IPS-20b (cell line): ENCODE measurements at regions not wholly inside any gene's neighbourhood (a gene's known extent, or its start where the extent isn't known, plus 50 kb on each side); places are given as distances from the start of the nearest gene placed in this dataset.

ENCODE experiments used
- H3K27ac ChIP-seq: one replicate; pipeline ENCODE4 v1.5.1; 2013; ENCODE audit warnings: low read length
- H3K27me3 ChIP-seq: 2 replicates; pipeline ENCODE4 v1.6.1; 2013; ENCODE audit warnings: mild to moderate bottlenecking, low read length, inconsistent platforms; ENCODE audit not compliant: insufficient read depth
- H3K36me3 ChIP-seq: 2 replicates; pipeline ENCODE4 v1.6.1; 2013; ENCODE audit warnings: low read depth, mild to moderate bottlenecking, inconsistent platforms, low read length, moderate library complexity; ENCODE audit not compliant: insufficient read depth
- H3K4me1 ChIP-seq: 2 replicates; pipeline ENCODE4 v1.6.1; 2013; ENCODE audit warnings: mild to moderate bottlenecking, control low read depth, inconsistent platforms, low read length, moderate library complexity; ENCODE audit not compliant: insufficient read depth
- H3K4me3 ChIP-seq: 2 replicates; pipeline ENCODE4 v1.5.1; 2013; ENCODE audit warnings: mild to moderate bottlenecking, low read length, inconsistent platforms
- H3K9ac ChIP-seq: 2 replicates; pipeline ENCODE4 v1.6.1; 2013; ENCODE audit warnings: low read depth, mild to moderate bottlenecking, inconsistent platforms, low read length, moderate library complexity
- H3K9me3 ChIP-seq: 2 replicates; pipeline ENCODE4 v1.6.1; 2013; ENCODE audit warnings: mild to moderate bottlenecking, low read depth, low read length, inconsistent platforms; ENCODE audit not compliant: insufficient read depth

DNA sequence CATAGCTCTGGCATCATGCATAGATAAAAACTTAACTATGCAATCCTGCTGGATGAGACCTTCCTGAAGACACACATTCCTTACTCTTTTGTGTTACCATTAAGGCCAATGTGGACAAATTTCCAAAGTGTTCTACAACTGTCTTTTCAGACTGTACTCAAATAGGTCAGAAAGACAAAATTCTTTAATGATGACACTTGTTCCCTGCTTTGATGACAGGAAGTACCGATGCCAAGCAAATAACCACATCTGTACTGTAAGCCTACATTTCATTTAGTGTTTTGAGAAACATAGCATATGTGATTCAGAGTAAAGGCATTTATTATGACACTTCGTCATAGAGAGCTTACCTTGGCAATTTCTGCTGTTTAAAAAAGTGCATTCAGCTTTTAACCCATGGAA lies 55.0 kb downstream of the PMAIP1 start:
- Histone ChIP-seq H3K4me3 (no peak overlapping the region), H3K36me3 (no peaks in the 10 kb centered on the region), H3K27ac (no peak overlapping the region), H3K27me3 (no peaks in the 10 kb centered on the region), H3K9me3 (no peaks in the 10 kb centered on the region), H3K9ac (no peak overlapping the region), H3K4me1 (no peaks in the 10 kb centered on the region)

DNA sequence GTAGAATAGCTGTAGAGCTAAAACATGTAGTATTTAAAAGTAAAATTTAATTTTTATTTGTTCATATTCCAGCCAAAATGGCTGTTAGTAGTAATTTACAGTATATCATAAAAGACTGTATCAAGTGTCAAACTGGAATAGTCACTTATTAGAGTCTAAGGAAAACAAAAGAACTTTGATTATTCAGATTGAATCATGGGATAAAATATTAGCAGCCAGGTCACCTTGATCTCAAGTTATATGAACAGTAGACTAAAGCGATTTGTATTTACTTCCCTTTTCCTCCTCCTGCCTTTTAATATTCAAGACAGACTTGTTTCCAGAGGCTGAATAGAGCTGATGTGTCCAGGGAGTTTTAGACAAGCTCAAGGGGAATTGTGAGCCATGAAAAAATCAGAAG lies 54.4 kb downstream of the PMAIP1 start:
- H3K4me1 ChIP-seq = no peaks in the 10 kb centered on the region
- no peaks in the 10 kb centered on the region for H3K36me3 ChIP-seq
- no peak overlapping the region for H3K4me3 ChIP-seq
- no peaks in the 10 kb centered on the region for H3K27me3 ChIP-seq
- H3K27ac ChIP-seq = no peak overlapping the region
- no peaks in the 10 kb centered on the region for H3K9me3 ChIP-seq
- H3K9ac ChIP-seq = no peak overlapping the region
